Ovary (tissue), 7 donors: ENCODE measurements at regions not wholly inside any gene's neighbourhood (a gene's known extent, or its start where the extent isn't known, plus 50 kb on each side); places are given as distances from the start of the nearest gene placed in this dataset.

Source experiments
- DNase-seq, 5 donors: peaks; one replicate each; pipeline ENCODE4 v3.0.0-alpha.2; 2019 to 2020
- H3K27ac ChIP-seq, 2 donors: fragments of 200-600 bp; one replicate each; pipeline versions ENCODE4 v1.5.1 to v1.8.0; 2019 to 2022
- H3K27me3 ChIP-seq: fragments of 200-600 bp; one replicate; pipeline ENCODE4 v1.8.0; 2022
- H3K36me3 ChIP-seq: fragments of 200-600 bp; sonication (generic); one replicate; pipeline ENCODE4 v1.5.1; 2019
- H3K4me1 ChIP-seq: one replicate; pipeline ENCODE4 v1.8.1; 2013; ENCODE audit warnings: mild to moderate bottlenecking, moderate library complexity; ENCODE audit not compliant: insufficient read depth
- H3K4me3 ChIP-seq: fragments of 200-600 bp; sonication (generic); one replicate; pipeline ENCODE4 v1.5.1; 2017
- H3K9me3 ChIP-seq, 2 donors: fragments of 200-600 bp in 1 of 2; sonication (generic) in 1 of 2; one replicate each; pipeline versions ENCODE4 v1.5.1 to v1.8.1; 2013 to 2019; ENCODE audit warnings: mild to moderate bottlenecking in 1 of 2, moderate library complexity in 1 of 2
- EP300 ChIP-seq: sonication (generic); formaldehyde crosslinking; IDR thresholded peaks from one replicate; pipeline ENCODE4 v1.6.1; 2017; ENCODE audit warnings: antibody characterized with exemption
- POLR2A ChIP-seq: fragments of 450-650 bp; IDR thresholded peaks from one replicate; pipeline ENCODE4 v1.6.1; 2017; ENCODE audit warnings: antibody characterized with exemption, mild to moderate bottlenecking, moderate library complexity
- WGBS, 3 donors: extraction: QIAGEN DNeasy Blood & Tissue Kit in 1 of 3; methylation state at CpG; one replicate each; pipeline versions ENCODE4 v1.1.5 to v1.1.7; 2013 to 2017; 5-methylcytosine and 5-hydroxymethylcytosine counted together
- intact Hi-C, 4 donors: fragments of 100-400 bp; cut with DNase I; formaldehyde crosslinking; loops; one replicate each; pipeline versions ENCODE4 v1.11.0 to v1.15.1; 2022 to 2023
- TF ChIP-seq, protein P1 (sequence below), 3 donors: fragments of 450-650 bp in 2 of 3; fragments of 200-600 bp in 1 of 3; IDR thresholded peaks; one replicate each; pipeline versions ENCODE4 v1.5.1 to v1.8.0; 2016 to 2022; ENCODE audit warnings: antibody characterized with exemption in 3 of 3, mild to moderate bottlenecking in 1 of 3
- donor health status: DM: no; HTN: no; CAD: no; lungs with moderate emphysema.
- donor health status: DM: no; HTN: no; CAD: no.
- donor health status: Bipolar disorder and iron deficiency.
- donor health status: DM: no; HTN: no; CAD: no.
- donor health status: DM: yes; HTN: yes; CAD: no.

DNA sequence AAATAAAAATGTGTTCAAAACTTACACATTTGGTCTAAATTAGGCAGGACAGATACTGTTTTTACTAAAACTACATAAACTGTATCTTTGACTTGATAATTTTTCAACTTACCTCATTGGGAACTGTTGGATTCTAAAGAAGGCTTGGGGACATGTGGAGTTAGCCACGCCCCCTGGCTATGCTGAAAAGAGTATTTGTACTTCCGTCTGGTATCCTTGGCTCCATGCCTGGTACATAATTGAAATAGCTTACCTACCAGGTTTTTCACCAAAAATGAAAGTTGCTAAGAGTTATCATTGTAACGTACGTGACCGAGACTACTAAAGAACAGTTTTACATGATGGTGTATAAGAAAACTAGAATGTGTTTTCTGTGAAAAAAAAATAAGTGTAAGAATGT is 604.8 kb upstream of the IGFBP3 start:
- Histone ChIP-seq H3K36me3 (no peaks in the 10 kb centered on the region), H3K4me3 (no peak overlapping the region), H3K4me1 (no peaks in the 10 kb centered on the region), H3K27ac (no peak overlapping the region), H3K9me3 (peaks cover 0 to 3% of the 10 kb centered on the region in 2 donors), H3K27me3 (no peaks in the 10 kb centered on the region)
- intact Hi-C loops: no loop called here
- 72 to 77% (median 76%) methylated on average over 5 of the region's 5 CpGs for WGBS, 3 donors
- TF ChIP-seq, protein P1, sequence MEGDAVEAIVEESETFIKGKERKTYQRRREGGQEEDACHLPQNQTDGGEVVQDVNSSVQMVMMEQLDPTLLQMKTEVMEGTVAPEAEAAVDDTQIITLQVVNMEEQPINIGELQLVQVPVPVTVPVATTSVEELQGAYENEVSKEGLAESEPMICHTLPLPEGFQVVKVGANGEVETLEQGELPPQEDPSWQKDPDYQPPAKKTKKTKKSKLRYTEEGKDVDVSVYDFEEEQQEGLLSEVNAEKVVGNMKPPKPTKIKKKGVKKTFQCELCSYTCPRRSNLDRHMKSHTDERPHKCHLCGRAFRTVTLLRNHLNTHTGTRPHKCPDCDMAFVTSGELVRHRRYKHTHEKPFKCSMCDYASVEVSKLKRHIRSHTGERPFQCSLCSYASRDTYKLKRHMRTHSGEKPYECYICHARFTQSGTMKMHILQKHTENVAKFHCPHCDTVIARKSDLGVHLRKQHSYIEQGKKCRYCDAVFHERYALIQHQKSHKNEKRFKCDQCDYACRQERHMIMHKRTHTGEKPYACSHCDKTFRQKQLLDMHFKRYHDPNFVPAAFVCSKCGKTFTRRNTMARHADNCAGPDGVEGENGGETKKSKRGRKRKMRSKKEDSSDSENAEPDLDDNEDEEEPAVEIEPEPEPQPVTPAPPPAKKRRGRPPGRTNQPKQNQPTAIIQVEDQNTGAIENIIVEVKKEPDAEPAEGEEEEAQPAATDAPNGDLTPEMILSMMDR (IDR thresholded peaks at IDR 0.05): no peak
- TF ChIP-seq POLR2A (no peak), EP300 (no peak)
- no peak for DNase-seq

DNA sequence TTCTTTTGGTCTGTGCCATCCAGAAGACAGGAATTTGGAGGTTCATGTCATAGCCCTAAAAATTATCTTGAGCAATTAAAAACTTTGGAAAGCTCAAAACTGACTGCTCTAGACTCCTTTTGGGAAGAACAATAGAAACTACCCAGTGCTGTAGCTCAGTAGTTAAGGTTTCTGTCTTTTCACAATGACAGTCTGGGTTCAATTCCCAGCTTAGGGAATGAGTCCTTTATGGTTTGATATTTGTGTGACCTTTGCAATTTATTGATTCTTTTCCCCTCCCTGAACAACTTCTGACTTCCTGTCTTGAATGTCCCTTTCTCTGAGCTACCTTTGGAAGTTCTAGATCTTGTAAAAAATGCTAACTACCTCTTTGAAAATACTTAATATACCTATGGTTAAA is 603.3 kb upstream of the IGFBP3 start:
- Histone ChIP-seq H3K27me3 (no peaks in the 10 kb centered on the region), H3K36me3 (no peaks in the 10 kb centered on the region), H3K4me1 (no peaks in the 10 kb centered on the region), H3K27ac (no peak overlapping the region), H3K4me3 (no peak overlapping the region), H3K9me3 (no peaks in the 10 kb centered on the region)
- no peak for DNase-seq
- TF ChIP-seq, protein P1 (IDR thresholded peaks at IDR 0.05): no peak
- TF ChIP-seq EP300 (no peak), POLR2A (no peak)
- intact Hi-C loops: no loop called here

DNA sequence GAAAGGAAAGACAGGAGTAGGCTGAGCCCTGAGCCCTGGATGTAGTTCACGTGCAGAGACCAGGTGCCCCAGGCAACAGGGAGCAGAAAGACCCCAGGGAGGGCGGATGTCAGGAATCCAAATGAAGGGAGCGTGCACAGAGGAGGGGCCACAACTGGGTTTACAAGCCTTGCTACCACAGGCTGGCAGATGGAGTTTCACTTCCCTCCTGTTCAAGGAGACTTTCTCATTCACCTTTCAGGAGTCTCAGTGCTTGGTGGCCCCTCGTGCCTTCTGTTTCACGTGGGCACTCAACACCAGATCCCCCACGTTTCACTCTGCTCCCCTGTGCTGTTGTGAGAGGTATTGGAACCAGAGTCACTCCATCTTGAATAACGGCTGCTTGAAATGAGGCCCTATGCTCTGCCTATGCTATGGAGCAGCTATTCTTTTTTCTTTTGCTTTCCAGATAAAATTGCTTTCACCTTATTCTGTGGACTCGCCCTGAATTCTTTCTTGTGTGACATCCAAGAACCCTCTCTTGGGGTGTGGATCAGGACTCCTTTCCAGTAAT is 601.4 kb upstream of the IGFBP3 start:
- Histone ChIP-seq H3K4me1 (no peaks in the 10 kb centered on the region), H3K36me3 (no peaks in the 10 kb centered on the region), H3K4me3 (no peak overlapping the region), H3K9me3 (no peaks in the 10 kb centered on the region), H3K27me3 (no peaks in the 10 kb centered on the region), H3K27ac (no peak overlapping the region)
- WGBS, 3 donors: 88 to 94% (median 94%) methylated on average over 8 of the region's 8 CpGs
- TF ChIP-seq, protein P1 (IDR thresholded peaks at IDR 0.05): no peak
- no peak for TF ChIP-seq EP300
- no peak for TF ChIP-seq POLR2A
- DNase-seq: no peak
- intact Hi-C loops: no loop called here

DNA sequence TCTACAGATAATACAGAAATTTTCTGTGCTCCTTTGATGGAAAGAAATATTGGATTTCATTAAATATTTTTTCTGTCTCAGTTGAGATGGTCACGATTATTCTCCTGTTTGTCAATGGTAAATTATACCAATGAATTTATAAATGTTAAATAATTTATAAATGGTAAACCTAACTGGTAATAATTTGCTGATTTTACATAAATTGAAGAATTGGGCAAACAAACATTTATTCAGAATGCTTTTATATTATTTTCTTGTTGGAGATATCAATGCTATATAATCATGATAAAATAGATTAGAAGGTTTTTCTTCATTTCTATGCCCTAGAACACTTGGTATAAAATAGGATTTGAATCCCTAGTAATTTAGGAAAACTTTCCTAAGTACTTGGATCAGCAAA is 597.6 kb upstream of the IGFBP3 start:
- no peak overlapping the region for H3K4me3 ChIP-seq
- DNase-seq: no peak
- TF ChIP-seq POLR2A (no peak), EP300 (no peak)
- TF ChIP-seq, protein P1 (IDR thresholded peaks at IDR 0.05): no peak
- 88 to 96% (median 93%) methylated on average over 1 of the region's 1 CpG for WGBS, 3 donors
- H3K27ac ChIP-seq: no peak overlapping the region
- intact Hi-C loops: no loop called here
- H3K36me3 ChIP-seq: no peaks in the 10 kb centered on the region
- H3K27me3 ChIP-seq: no peaks in the 10 kb centered on the region
- H3K9me3 ChIP-seq: no peaks in the 10 kb centered on the region
- no peaks in the 10 kb centered on the region for H3K4me1 ChIP-seq
